Neural cell (in vitro differentiated cells): ENCODE measurements at regions not wholly inside any gene's neighbourhood (a gene's known extent, or its start where the extent isn't known, plus 50 kb on each side); places are given as distances from the start of the nearest gene placed in this dataset.

Experiments
- CTCF ChIP-seq: fragments of 450-650 bp; IDR thresholded peaks from 2 replicates; pipeline ENCODE4 v1.5.1; 2014; ENCODE audit warnings: antibody characterized with exemption, mild to moderate bottlenecking, moderate library complexity; ENCODE audit not compliant: poor library complexity, severe bottlenecking
- POLR2AphosphoS5 ChIP-seq: IDR thresholded peaks from 2 replicates; pipeline ENCODE4 v1.6.1; 2012
- REST ChIP-seq: IDR thresholded peaks from 2 replicates; pipeline ENCODE4 v1.6.1; 2012; ENCODE audit warnings: borderline replicate concordance
- TAF1 ChIP-seq: IDR thresholded peaks from 2 replicates; pipeline ENCODE4 v1.6.1; 2012; ENCODE audit warnings: low read depth

GRCh38 chr14:22280497-22281316, 308.3 kb downstream of the DAD1 start:
- TF ChIP-seq CTCF = no peak
- TF ChIP-seq TAF1 = no peak
- TF ChIP-seq REST = no peak
- TF ChIP-seq POLR2AphosphoS5 = no peak
